ENCODE measurements at regions not wholly inside any gene's neighbourhood (a gene's known extent, or its start where the extent isn't known, plus 50 kb on each side); places are given as distances from the start of the nearest gene placed in this dataset.

DNA sequence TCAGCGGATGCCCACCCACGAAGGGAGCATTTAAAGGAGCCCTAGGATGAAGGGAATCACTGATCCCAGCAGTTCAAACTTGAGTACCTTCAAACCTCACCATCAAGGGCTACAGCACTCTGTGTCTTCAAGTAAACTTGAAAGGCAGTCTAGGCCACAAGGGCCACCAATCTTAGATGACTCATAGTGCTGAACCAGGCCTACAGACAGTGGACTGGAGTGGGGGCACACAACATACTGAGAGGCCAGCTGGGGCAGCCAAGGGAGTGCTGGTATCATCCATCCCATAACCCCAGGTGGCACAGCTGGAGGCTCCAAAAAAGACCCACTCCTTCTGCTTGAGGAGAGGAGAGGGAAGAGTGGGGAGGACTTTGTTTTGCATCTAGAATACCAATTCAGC is 345.4 kb downstream of the DUSP10 start:
- H3K9me3 ChIP-seq (ENCODE audit: low read length) = no peaks in the 10 kb centered on the region
- no peak overlapping the region for H3K4me3 ChIP-seq (ENCODE audit: low read length)
- peak overlapping the region; percentile 47; the same call in 1 of the 2 replicates for H3K27ac ChIP-seq (ENCODE audit: low read length)
- no peak overlapping the region for H3K4me2 ChIP-seq (ENCODE audit: low read length)
- intact Hi-C loops (cut with micrococcal nuclease) = no loop called here
- no peak for TF ChIP-seq EZH2 (IDR thresholded peaks at IDR 0.05; ENCODE audit: low read length, unreplicated experiment)
- TF ChIP-seq CTCF (conservative IDR thresholded peaks at IDR 0.05; ENCODE audit: low read depth, low read length) = no peak
- TF ChIP-seq EZH2phosphoT487 (IDR thresholded peaks at IDR 0.05; ENCODE audit: borderline replicate concordance, low read length) = no peak
- H3K9ac ChIP-seq (ENCODE audit: low read length) = no peak overlapping the region
- H4K20me1 ChIP-seq (ENCODE audit: low read length) = no peaks in the 10 kb centered on the region
- no peaks in the 10 kb centered on the region for H3K79me2 ChIP-seq (ENCODE audit: low read length)
- ATAC-seq (no peak), DNase-seq (no peak)
- H3K27me3 ChIP-seq (ENCODE audit: low read length) = no peaks in the 10 kb centered on the region
- BruUV-seq (replicated peaks) = no TSS peak
- no peaks in the 10 kb centered on the region for H3K9me2 ChIP-seq (replicated peaks; ENCODE audit: low read length)
- H3F3A ChIP-seq (ENCODE audit: low read length, unreplicated experiment) = no peaks in the 10 kb centered on the region
- no peak overlapping the region for H2AFZ ChIP-seq (ENCODE audit: low read length)
- H3K4me1 ChIP-seq (ENCODE audit: insufficient read depth, low read length) = peaks cover 38% of the 10 kb centered on the region
- CTCF ChIA-PET = no interaction called here
- POLR2A ChIA-PET (ENCODE audit: unreplicated experiment) = no interaction called here
- H3K36me3 ChIP-seq (ENCODE audit: low read depth, low read length) = no peaks in the 10 kb centered on the region

DNA sequence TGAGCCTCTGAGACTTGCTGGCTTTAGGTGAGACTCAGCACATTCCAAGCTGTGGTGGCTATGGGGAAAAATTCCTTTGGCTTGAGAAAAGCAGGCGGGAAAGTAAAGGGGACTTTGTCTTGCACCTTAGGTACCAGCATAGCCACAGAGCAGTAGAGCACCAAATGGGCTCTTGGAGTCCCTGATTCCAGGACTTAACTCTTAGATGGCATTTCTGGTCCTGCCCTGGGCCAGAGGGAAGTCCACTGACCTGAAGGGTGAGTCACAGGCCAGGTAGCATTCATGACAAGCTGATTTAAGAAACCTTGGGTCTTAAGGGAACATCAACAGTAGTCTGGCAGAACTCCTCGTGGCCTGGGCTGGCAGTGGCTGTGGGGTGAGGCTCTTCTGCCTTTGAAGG is 344.7 kb downstream of the DUSP10 start:
- no peaks in the 10 kb centered on the region for H3K36me3 ChIP-seq (ENCODE audit: low read depth, low read length)
- peaks cover 36% of the 10 kb centered on the region for H3K4me1 ChIP-seq (ENCODE audit: insufficient read depth, low read length)
- no peaks in the 10 kb centered on the region for H3K9me2 ChIP-seq (replicated peaks; ENCODE audit: low read length)
- H4K20me1 ChIP-seq (ENCODE audit: low read length) = no peaks in the 10 kb centered on the region
- no peak overlapping the region for H3K4me3 ChIP-seq (ENCODE audit: low read length)
- ATAC-seq (peak; percentile 28), DNase-seq (peak; percentile 49)
- H3K27ac ChIP-seq (ENCODE audit: low read length) = peak overlapping the region; percentile 47
- no peaks in the 10 kb centered on the region for H3F3A ChIP-seq (ENCODE audit: low read length, unreplicated experiment)
- ChIA-PET POLR2A (ENCODE audit: unreplicated experiment) (no interaction called here), CTCF (no interaction called here)
- H3K27me3 ChIP-seq (ENCODE audit: low read length) = no peaks in the 10 kb centered on the region
- H3K4me2 ChIP-seq (ENCODE audit: low read length) = no peak overlapping the region
- H2AFZ ChIP-seq (ENCODE audit: low read length) = no peak overlapping the region
- intact Hi-C loops (cut with micrococcal nuclease) = no loop called here
- BruUV-seq (replicated peaks) = no TSS peak
- TF ChIP-seq EZH2phosphoT487 (IDR thresholded peaks at IDR 0.05; ENCODE audit: borderline replicate concordance, low read length) (no peak), EZH2 (IDR thresholded peaks at IDR 0.05; ENCODE audit: low read length, unreplicated experiment) (no peak), CTCF (conservative IDR thresholded peaks at IDR 0.05; ENCODE audit: low read depth, low read length) (no peak)
- H3K79me2 ChIP-seq (ENCODE audit: low read length) = no peaks in the 10 kb centered on the region
- no peak overlapping the region; the same call in 1 of the 2 replicates for H3K9ac ChIP-seq (ENCODE audit: low read length)
- H3K9me3 ChIP-seq (ENCODE audit: low read length) = no peaks in the 10 kb centered on the region

DNA sequence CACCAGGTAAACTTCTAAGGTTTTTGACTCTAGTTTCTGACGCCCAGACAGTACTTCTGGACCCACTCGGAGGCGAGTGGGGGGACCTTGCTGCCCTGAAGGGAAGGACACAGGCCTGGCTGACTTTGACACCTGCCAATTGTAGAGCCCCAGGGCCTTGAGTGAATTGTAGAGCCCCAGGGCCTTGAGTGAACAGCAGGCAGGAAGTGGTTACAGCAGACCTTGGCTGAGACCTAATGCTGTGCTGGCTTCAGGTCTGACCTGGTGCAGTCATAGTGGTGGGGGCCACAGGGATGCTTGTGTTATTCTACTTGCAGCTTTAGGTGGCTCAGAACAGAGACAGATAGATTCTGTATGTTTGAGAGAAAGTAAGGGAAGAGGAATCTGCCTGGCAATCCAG is 344.3 kb downstream of the DUSP10 start:
- intact Hi-C loops (cut with micrococcal nuclease) = no loop called here
- H3K79me2 ChIP-seq (ENCODE audit: low read length) = no peaks in the 10 kb centered on the region
- H3K9me3 ChIP-seq (ENCODE audit: low read length) = no peaks in the 10 kb centered on the region
- POLR2A ChIA-PET (ENCODE audit: unreplicated experiment) = no interaction called here
- no peaks in the 10 kb centered on the region for H3F3A ChIP-seq (ENCODE audit: low read length, unreplicated experiment)
- H3K27ac ChIP-seq (ENCODE audit: low read length) = peak overlapping the region; percentile 47
- H3K36me3 ChIP-seq (ENCODE audit: low read depth, low read length) = no peaks in the 10 kb centered on the region
- peaks cover 31% of the 10 kb centered on the region for H3K4me1 ChIP-seq (ENCODE audit: insufficient read depth, low read length)
- no peak for TF ChIP-seq CTCF (conservative IDR thresholded peaks at IDR 0.05; ENCODE audit: low read depth, low read length)
- no peak for TF ChIP-seq EZH2phosphoT487 (IDR thresholded peaks at IDR 0.05; ENCODE audit: borderline replicate concordance, low read length)
- H3K9me2 ChIP-seq (replicated peaks; ENCODE audit: low read length) = no peaks in the 10 kb centered on the region
- H2AFZ ChIP-seq (ENCODE audit: low read length) = no peak overlapping the region
- no peak overlapping the region for H3K4me2 ChIP-seq (ENCODE audit: low read length)
- H4K20me1 ChIP-seq (ENCODE audit: low read length) = no peaks in the 10 kb centered on the region
- H3K9ac ChIP-seq (ENCODE audit: low read length) = no peak overlapping the region
- ATAC-seq (0 out of 2 replicates have a peak, but pooled peaks have one; percentile 25), DNase-seq (peak; percentile 16)
- H3K4me3 ChIP-seq (ENCODE audit: low read length) = no peak overlapping the region
- CTCF ChIA-PET = no interaction called here
- BruUV-seq (replicated peaks) = no TSS peak
- H3K27me3 ChIP-seq (ENCODE audit: low read length) = no peaks in the 10 kb centered on the region

Measured in PC-3 (cell line).